ENCODE measurements at regions not wholly inside any gene's neighbourhood (a gene's known extent, or its start where the extent isn't known, plus 50 kb on each side); places are given as distances from the start of the nearest gene placed in this dataset.

DNA sequence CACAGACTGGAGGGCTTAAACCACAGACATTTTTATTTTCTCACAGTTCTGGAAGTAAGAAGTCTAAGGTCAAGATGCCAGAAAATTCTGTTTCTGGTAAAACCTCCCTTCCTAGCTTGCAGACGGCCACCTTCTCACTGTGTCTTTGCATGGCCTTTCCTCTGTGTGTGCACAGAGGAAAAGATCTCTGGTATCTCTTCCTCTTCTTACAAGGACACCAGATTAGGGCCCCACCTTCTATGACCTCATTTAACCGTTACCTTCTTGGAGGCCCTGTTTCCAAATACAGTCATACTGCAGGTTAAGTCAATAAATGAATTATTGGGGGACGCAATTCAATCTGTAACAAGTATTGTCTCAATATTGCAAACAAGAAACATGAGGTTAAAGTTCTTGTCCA lies 63.0 kb upstream of the PRDX6 start:
- TF ChIP-seq, protein P1, sequence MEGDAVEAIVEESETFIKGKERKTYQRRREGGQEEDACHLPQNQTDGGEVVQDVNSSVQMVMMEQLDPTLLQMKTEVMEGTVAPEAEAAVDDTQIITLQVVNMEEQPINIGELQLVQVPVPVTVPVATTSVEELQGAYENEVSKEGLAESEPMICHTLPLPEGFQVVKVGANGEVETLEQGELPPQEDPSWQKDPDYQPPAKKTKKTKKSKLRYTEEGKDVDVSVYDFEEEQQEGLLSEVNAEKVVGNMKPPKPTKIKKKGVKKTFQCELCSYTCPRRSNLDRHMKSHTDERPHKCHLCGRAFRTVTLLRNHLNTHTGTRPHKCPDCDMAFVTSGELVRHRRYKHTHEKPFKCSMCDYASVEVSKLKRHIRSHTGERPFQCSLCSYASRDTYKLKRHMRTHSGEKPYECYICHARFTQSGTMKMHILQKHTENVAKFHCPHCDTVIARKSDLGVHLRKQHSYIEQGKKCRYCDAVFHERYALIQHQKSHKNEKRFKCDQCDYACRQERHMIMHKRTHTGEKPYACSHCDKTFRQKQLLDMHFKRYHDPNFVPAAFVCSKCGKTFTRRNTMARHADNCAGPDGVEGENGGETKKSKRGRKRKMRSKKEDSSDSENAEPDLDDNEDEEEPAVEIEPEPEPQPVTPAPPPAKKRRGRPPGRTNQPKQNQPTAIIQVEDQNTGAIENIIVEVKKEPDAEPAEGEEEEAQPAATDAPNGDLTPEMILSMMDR (conservative IDR thresholded peaks at IDR 0.05 in 1 of 2, IDR thresholded peaks at IDR 0.05 in 1 of 2; ENCODE audit: extremely low read depth in 1 of 2, insufficient read depth in 1 of 2, low read depth in 1 of 2, low read length in 2 of 2): no peak
- TF ChIP-seq EZH2 (IDR thresholded peaks at IDR 0.05; ENCODE audit: borderline replicate concordance, low read length): no peak

Data from mammary epithelial cell (primary cell).